Esophagus squamous epithelium (tissue), 5 donors: ENCODE measurements at regions not wholly inside any gene's neighbourhood (a gene's known extent, or its start where the extent isn't known, plus 50 kb on each side); places are given as distances from the start of the nearest gene placed in this dataset.

ENCODE experiments used
- DNase-seq: peaks from one replicate; lab custom pipeline; 2025; lab: John Stamatoyannopoulos, UW
- H3K27ac ChIP-seq, 4 donors: fragments of 200-600 bp; sonication (generic); one replicate each; pipeline ENCODE4 v1.5.1; 2016 to 2019; ENCODE audit warnings: mild to moderate bottlenecking in 1 of 4
- H3K27me3 ChIP-seq, 4 donors: fragments of 200-600 bp; sonication (generic); 1 replicate in 3 of 4; 2 replicates in 1 of 4; pipeline versions ENCODE4 v1.5.1 to v1.6.0; 2017 to 2021; ENCODE audit warnings: antibody characterized with exemption in 1 of 4
- H3K36me3 ChIP-seq, 3 donors: fragments of 200-600 bp; sonication (generic); one replicate each; pipeline ENCODE4 v1.5.1; 2016 to 2019
- H3K4me1 ChIP-seq, 3 donors: fragments of 200-600 bp; sonication (generic); one replicate each; pipeline ENCODE4 v1.5.1; 2017 to 2019
- H3K4me3 ChIP-seq, 4 donors: fragments of 200-600 bp; sonication (generic); 1 replicate in 3 of 4; 2 replicates in 1 of 4; pipeline ENCODE4 v1.5.1; 2016 to 2019; ENCODE audit warnings: mild to moderate bottlenecking in 2 of 4, moderate library complexity in 1 of 4
- H3K9me3 ChIP-seq, 3 donors: fragments of 200-600 bp; sonication (generic); one replicate each; pipeline ENCODE4 v1.5.1; 2016 to 2019
- CTCF ChIP-seq, 6 experiments: fragments of 450-650 bp in 4 of 6; fragments of 200-600 bp in 2 of 6; sonication (generic) in 2 of 6; IDR thresholded peaks; one replicate each; pipeline ENCODE4 v1.5.1; 2016 to 2019; ENCODE audit warnings: antibody characterized with exemption in 6 of 6, mild to moderate bottlenecking in 4 of 6, moderate library complexity in 4 of 6
- POLR2A ChIP-seq, 4 donors: fragments of 450-650 bp; IDR thresholded peaks; one replicate each; pipeline ENCODE4 v1.6.1; 2017; ENCODE audit warnings: antibody characterized with exemption in 4 of 4, mild to moderate bottlenecking in 4 of 4, moderate library complexity in 3 of 4
- WGBS, 2 donors: methylation state at CpG; one replicate each; pipeline ENCODE4 v1.1.5; 2018; 5-methylcytosine and 5-hydroxymethylcytosine counted together
- intact Hi-C: fragments of 100-400 bp; cut with DNase I; formaldehyde crosslinking; loops from one replicate; pipeline ENCODE4 v1.15.0; 2022
- donor health status: DM: yes; HTN: yes; CAD: no.

- 49 to 66% methylated on average over 3 of the region's 3 CpGs for WGBS, 2 donors
- no peak for DNase-seq
- Histone ChIP-seq H3K4me1 (no peaks in the 10 kb centered on the region), H3K4me3 (no peak overlapping the region), H3K27ac (no peak overlapping the region), H3K27me3 (no peaks in the 10 kb centered on the region), H3K36me3 (no peaks in the 10 kb centered on the region), H3K9me3 (no peaks in the 10 kb centered on the region)
- intact Hi-C loops: no loop called here
- no peak for TF ChIP-seq CTCF (IDR thresholded peaks at IDR 0.05)
- no peak for TF ChIP-seq POLR2A (IDR thresholded peaks at IDR 0.05)
Observed at GRCh38 chrX:55142206-55142918, 53.5 kb downstream of the PAGE2 start.

GRCh38 chrX:55142919-55143310 is 54.1 kb downstream of the PAGE2 start:
- DNase-seq: no peak
- TF ChIP-seq CTCF (IDR thresholded peaks at IDR 0.05): no peak
- no peaks in the 10 kb centered on the region for H3K4me1 ChIP-seq

GRCh38 chrX:55143621-55144020 is 54.8 kb downstream of the PAGE2 start:
- DNase-seq: no peak
- H3K9me3 ChIP-seq: no peaks in the 10 kb centered on the region
- H3K36me3 ChIP-seq: no peaks in the 10 kb centered on the region
- H3K4me3 ChIP-seq: no peak overlapping the region
- no peak for TF ChIP-seq CTCF (IDR thresholded peaks at IDR 0.05)
- 59 to 80% methylated on average over 1 to 2 of the region's 2 CpGs for WGBS, 2 donors
- H3K27me3 ChIP-seq: no peaks in the 10 kb centered on the region
- H3K27ac ChIP-seq: no peak overlapping the region
- intact Hi-C loops: no loop called here
- no peaks in the 10 kb centered on the region for H3K4me1 ChIP-seq

More at GRCh38 chrX:55142919-55143310, 54.1 kb downstream of the PAGE2 start:
- Histone ChIP-seq H3K9me3 (no peaks in the 10 kb centered on the region), H3K27me3 (no peaks in the 10 kb centered on the region), H3K27ac (no peak overlapping the region), H3K36me3 (no peaks in the 10 kb centered on the region), H3K4me3 (no peak overlapping the region)
- WGBS, 2 donors: 65 to 73% methylated on average over 6 of the region's 6 CpGs
- intact Hi-C loops: no loop called here

- Histone ChIP-seq H3K9me3 (no peaks in the 10 kb centered on the region), H3K27me3 (no peaks in the 10 kb centered on the region), H3K27ac (no peak overlapping the region), H3K4me1 (no peaks in the 10 kb centered on the region), H3K36me3 (no peaks in the 10 kb centered on the region), H3K4me3 (no peak overlapping the region)
- intact Hi-C loops: no loop called here
- DNase-seq: no peak
- WGBS, 2 donors: 76 to 100% methylated on average over 2 of the region's 2 CpGs
- no peak for TF ChIP-seq CTCF (IDR thresholded peaks at IDR 0.05)
- TF ChIP-seq POLR2A (IDR thresholded peaks at IDR 0.05): no peak
Observed at GRCh38 chrX:55144697-55145096, 55.9 kb downstream of the PAGE2 start.

- Histone ChIP-seq H3K4me3 (no peak overlapping the region), H3K27ac (no peak overlapping the region), H3K4me1 (no peaks in the 10 kb centered on the region), H3K27me3 (no peaks in the 10 kb centered on the region), H3K36me3 (no peaks in the 10 kb centered on the region), H3K9me3 (no peaks in the 10 kb centered on the region)
- intact Hi-C loops: no loop called here
- TF ChIP-seq POLR2A (IDR thresholded peaks at IDR 0.05) (no peak), CTCF (IDR thresholded peaks at IDR 0.05) (no peak)
- WGBS, 2 donors: 68 to 80% methylated on average over 3 of the region's 3 CpGs
- no peak for DNase-seq
Observed at GRCh38 chrX:55149242-55149641, 60.4 kb downstream of the PAGE2 start.
